OCI-LY7 (cell line): ENCODE measurements at regions not wholly inside any gene's neighbourhood (a gene's known extent, or its start where the extent isn't known, plus 50 kb on each side); places are given as distances from the start of the nearest gene placed in this dataset.
"Not testable (repeated sequence)": the region's sequence is repeated elsewhere in the genome, so short reads cannot be mapped to it uniquely, and the experiment has no call there.

Experiments used
- BruUV-seq: library from RNA; stranded (reverse); fragments of 400-500 nt; replicated peaks from 2 replicates; lab custom pipeline; 2021; lab: Mats Ljungman, UMichigan
- CTCF ChIA-PET: fragments of 300-600 bp; sonication (Branson Sonifier 250); formaldehyde crosslinking; loops from one replicate; lab custom pipeline; 2022; ENCODE audit warnings: antibody characterized with exemption; ENCODE audit not compliant: unreplicated experiment; lab: Charles Lee
- POLR2A ChIA-PET: fragments of 300-600 bp; sonication (Branson Sonifier 250); formaldehyde crosslinking; loops from one replicate; lab custom pipeline; 2022; ENCODE audit warnings: antibody characterized with exemption; lab: Charles Lee
- DNase-seq: peaks from one replicate; pipeline ENCODE4 v3.0.0-alpha.2; 2015; ENCODE audit warnings: low spot score
- H2AFZ ChIP-seq: fragments of 200-600 bp; sonication (generic), shearing (Covaris generic); 2 replicates; pipeline ENCODE4 v1.6.1; 2014; ENCODE audit warnings: mild to moderate bottlenecking, antibody characterized with exemption, low read length, moderate library complexity
- H3K27ac ChIP-seq: fragments of 200-600 bp; sonication (generic); 2 replicates; pipeline ENCODE4 v1.5.1; 2014; ENCODE audit warnings: mixed run types, low read depth, mild to moderate bottlenecking, moderate library complexity, low read length, inconsistent platforms; ENCODE audit not compliant: poor library complexity, severe bottlenecking
- H3K36me3 ChIP-seq: fragments of 200-600 bp; sonication (generic); 2 replicates; pipeline ENCODE4 v1.6.1; 2014; ENCODE audit warnings: mild to moderate bottlenecking, antibody characterized with exemption, low read length, moderate library complexity, mixed read lengths; ENCODE audit not compliant: insufficient read depth
- H3K4me1 ChIP-seq: fragments of 200-600 bp; sonication (generic); 2 replicates; pipeline ENCODE4 v1.5.1; 2014; ENCODE audit warnings: mild to moderate bottlenecking, low read length; ENCODE audit not compliant: insufficient read depth, poor library complexity, severe bottlenecking
- H3K4me2 ChIP-seq: fragments of 200-600 bp; sonication (generic); 2 replicates; pipeline ENCODE4 v1.6.1; 2014; ENCODE audit warnings: mild to moderate bottlenecking, low read length
- H3K4me3 ChIP-seq: fragments of 200-600 bp; sonication (generic); 2 replicates; pipeline ENCODE4 v1.5.1; 2014; ENCODE audit warnings: mild to moderate bottlenecking, low read depth, low read length; ENCODE audit not compliant: poor library complexity, severe bottlenecking
- H3K79me2 ChIP-seq: fragments of 200-600 bp; sonication (generic); 2 replicates; pipeline ENCODE4 v1.6.1; 2016; ENCODE audit warnings: low read depth, mild to moderate bottlenecking, low read length, moderate library complexity, mixed read lengths; ENCODE audit not compliant: insufficient read depth
- H3K9me2 ChIP-seq: fragments of 200-600 bp; sonication (generic); 2 replicates; pipeline ENCODE4 v1.6.1; 2016; ENCODE audit warnings: mild to moderate bottlenecking, low read length, mixed read lengths; ENCODE audit not compliant: insufficient read depth
- H3K9me3 ChIP-seq: fragments of 200-600 bp; sonication (generic); 2 replicates; pipeline ENCODE4 v1.6.1; 2014; ENCODE audit warnings: mild to moderate bottlenecking, mixed run types, low read length, mixed read lengths
- H4K20me1 ChIP-seq: fragments of 200-600 bp; sonication (generic); 2 replicates; pipeline ENCODE4 v1.6.1; 2014; ENCODE audit warnings: mild to moderate bottlenecking, antibody characterized with exemption, low read length, moderate library complexity, mixed read lengths; ENCODE audit not compliant: insufficient read depth
- EZH2phosphoT487 ChIP-seq: fragments of 200-600 bp; sonication (generic); IDR thresholded peaks from 2 replicates; pipeline ENCODE4 v1.6.1; 2018; ENCODE audit warnings: low read depth, borderline replicate concordance, mild to moderate bottlenecking, mixed run types, antibody characterized with exemption, low read length, moderate library complexity, mixed read lengths
- intact Hi-C: fragments of 100-400 bp; cut with micrococcal nuclease; formaldehyde crosslinking; loops from one replicate; pipeline ENCODE4 v1.10.0; 2022; ENCODE audit not compliant: unreplicated experiment
- TF ChIP-seq, protein P1 (sequence below): fragments of 200-600 bp; sonication (generic); conservative IDR thresholded peaks from 2 replicates; pipeline ENCODE4 v1.5.1; 2014; ENCODE audit warnings: mild to moderate bottlenecking, antibody characterized with exemption, low read length, moderate library complexity, mixed read lengths

DNA sequence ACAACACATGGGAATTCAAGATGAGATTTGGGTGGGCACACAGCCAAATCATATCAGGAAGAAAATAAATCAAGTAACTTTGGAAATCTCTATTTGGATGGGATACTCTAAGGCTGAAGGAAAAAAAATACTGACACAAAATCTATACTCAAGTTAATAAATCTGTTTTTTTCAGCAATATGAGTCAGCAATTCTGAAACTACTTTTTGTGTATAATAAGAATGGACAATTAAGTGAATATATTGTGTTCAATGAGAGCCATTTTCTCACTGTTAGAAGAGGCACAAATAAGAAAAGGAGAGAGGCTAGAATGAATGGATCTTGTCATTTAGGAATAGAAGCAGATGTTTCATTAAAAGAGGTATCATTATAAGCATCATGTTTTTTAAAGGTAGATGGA lies 651.0 kb downstream of the TAF11L14 start:
- Histone ChIP-seq H3K27ac (no peak overlapping the region), H3K36me3 (no peaks in the 10 kb centered on the region), H3K4me3 (no peak overlapping the region), H4K20me1 (no peaks in the 10 kb centered on the region), H2AFZ (no peak overlapping the region), H3K9me3 (no peaks in the 10 kb centered on the region), H3K4me1 (no peaks in the 10 kb centered on the region), H3K79me2 (no peaks in the 10 kb centered on the region), H3K9me2 (no peaks in the 10 kb centered on the region), H3K4me2 (no peak overlapping the region)
- TF ChIP-seq EZH2phosphoT487, result no peak
- TF ChIP-seq, protein P1, sequence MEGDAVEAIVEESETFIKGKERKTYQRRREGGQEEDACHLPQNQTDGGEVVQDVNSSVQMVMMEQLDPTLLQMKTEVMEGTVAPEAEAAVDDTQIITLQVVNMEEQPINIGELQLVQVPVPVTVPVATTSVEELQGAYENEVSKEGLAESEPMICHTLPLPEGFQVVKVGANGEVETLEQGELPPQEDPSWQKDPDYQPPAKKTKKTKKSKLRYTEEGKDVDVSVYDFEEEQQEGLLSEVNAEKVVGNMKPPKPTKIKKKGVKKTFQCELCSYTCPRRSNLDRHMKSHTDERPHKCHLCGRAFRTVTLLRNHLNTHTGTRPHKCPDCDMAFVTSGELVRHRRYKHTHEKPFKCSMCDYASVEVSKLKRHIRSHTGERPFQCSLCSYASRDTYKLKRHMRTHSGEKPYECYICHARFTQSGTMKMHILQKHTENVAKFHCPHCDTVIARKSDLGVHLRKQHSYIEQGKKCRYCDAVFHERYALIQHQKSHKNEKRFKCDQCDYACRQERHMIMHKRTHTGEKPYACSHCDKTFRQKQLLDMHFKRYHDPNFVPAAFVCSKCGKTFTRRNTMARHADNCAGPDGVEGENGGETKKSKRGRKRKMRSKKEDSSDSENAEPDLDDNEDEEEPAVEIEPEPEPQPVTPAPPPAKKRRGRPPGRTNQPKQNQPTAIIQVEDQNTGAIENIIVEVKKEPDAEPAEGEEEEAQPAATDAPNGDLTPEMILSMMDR, result no peak
- intact Hi-C loops, result no loop called here
- ChIA-PET POLR2A (no interaction called here), CTCF (no interaction called here)
- no TSS peak for BruUV-seq
- no peak for DNase-seq

- Histone ChIP-seq H3K9me2 (no peaks in the 10 kb centered on the region), H2AFZ (no peak overlapping the region), H3K4me2 (no peak overlapping the region), H3K9me3 (no peaks in the 10 kb centered on the region), H3K27ac (no peak overlapping the region), H3K36me3 (no peaks in the 10 kb centered on the region), H3K4me3 (no peak overlapping the region), H3K4me1 (no peaks in the 10 kb centered on the region), H3K79me2 (no peaks in the 10 kb centered on the region), H4K20me1 (no peaks in the 10 kb centered on the region)
- TF ChIP-seq, protein P1, result no peak
- no peak for TF ChIP-seq EZH2phosphoT487
- no peak for DNase-seq
- ChIA-PET POLR2A (no interaction called here), CTCF (no interaction called here)
- no TSS peak for BruUV-seq
- intact Hi-C loops, result no loop called here
Measured at GRCh38 chr5:18292146-18292545, 657.9 kb downstream of the TAF11L14 start.

DNA sequence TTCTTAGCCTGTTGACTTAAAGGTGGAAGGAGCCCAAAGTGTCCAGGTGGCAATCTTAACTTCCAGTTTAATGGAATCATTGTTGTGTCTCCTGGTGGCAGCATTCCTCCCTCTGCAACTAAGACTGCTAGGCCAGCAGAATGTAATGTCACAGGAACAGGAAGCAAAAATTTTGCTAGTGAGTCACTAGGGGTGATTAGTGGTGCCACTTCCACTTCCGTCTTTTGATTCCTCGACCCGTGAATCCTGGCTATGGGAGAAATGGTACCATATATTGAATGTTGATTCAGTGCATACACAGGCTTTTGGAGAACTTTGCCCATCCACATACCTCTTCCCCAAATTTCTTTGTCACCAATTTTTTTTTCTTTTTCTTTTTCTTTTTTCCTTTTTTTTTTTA lies 661.4 kb downstream of the TAF11L14 start:
- not testable (repeated sequence) for BruUV-seq

More for the DNA sequence above, 661.4 kb downstream of the TAF11L14 start:
- POLR2A ChIA-PET, result interaction anchor here (0.7 kb wide), 1 partner anchor 412 kb away, joined by 3 read pairs; no protein-coding TSS in a partner anchor
- H3K27ac ChIP-seq, H3K36me3 ChIP-seq, H2AFZ ChIP-seq, H3K4me2 ChIP-seq, intact Hi-C loops, DNase-seq, H4K20me1 ChIP-seq, H3K4me1 ChIP-seq, H3K9me3 ChIP-seq, H3K79me2 ChIP-seq, CTCF ChIA-PET, H3K9me2 ChIP-seq, H3K4me3 ChIP-seq: not testable (repeated sequence)
